Gastroesophageal sphincter (tissue), 3 donors: ENCODE measurements at regions not wholly inside any gene's neighbourhood (a gene's known extent, or its start where the extent isn't known, plus 50 kb on each side); places are given as distances from the start of the nearest gene placed in this dataset.

Source experiments
- POLR2A ChIP-seq, 2 donors: fragments of 450-650 bp; IDR thresholded peaks; one replicate each; pipeline ENCODE4 v1.6.1; 2017; ENCODE audit warnings: antibody characterized with exemption in 2 of 2, mild to moderate bottlenecking in 2 of 2, moderate library complexity in 1 of 2
- TF ChIP-seq, protein P1 (sequence below), 4 experiments: fragments of 200-600 bp in 2 of 4; fragments of 450-650 bp in 2 of 4; sonication (generic) in 1 of 4; IDR thresholded peaks; one replicate each; pipeline ENCODE4 v1.5.1; 2017 to 2019; ENCODE audit warnings: antibody characterized with exemption in 4 of 4, mild to moderate bottlenecking in 2 of 4, moderate library complexity in 2 of 4

DNA sequence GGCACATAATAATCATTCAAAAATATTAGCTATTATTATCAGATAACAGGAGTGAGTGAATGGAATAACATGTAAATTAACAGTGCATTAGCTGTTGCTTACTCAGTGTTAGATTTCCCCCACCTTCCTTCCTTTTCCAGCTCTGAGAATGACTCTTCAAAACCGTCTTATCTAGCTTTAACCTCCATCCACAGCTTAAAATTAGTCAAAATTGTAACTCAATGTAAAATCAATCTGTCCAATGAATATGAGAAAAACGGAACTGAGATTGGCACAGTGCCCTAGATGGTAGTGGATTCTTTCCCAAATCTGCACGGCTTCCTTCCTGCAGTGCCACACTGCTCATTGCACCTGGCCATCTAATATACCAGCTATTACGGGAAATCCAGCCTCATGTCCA lies 156.8 kb upstream of the BDNF start:
- TF ChIP-seq POLR2A (IDR thresholded peaks at IDR 0.05) = no peak
- TF ChIP-seq, protein P1, sequence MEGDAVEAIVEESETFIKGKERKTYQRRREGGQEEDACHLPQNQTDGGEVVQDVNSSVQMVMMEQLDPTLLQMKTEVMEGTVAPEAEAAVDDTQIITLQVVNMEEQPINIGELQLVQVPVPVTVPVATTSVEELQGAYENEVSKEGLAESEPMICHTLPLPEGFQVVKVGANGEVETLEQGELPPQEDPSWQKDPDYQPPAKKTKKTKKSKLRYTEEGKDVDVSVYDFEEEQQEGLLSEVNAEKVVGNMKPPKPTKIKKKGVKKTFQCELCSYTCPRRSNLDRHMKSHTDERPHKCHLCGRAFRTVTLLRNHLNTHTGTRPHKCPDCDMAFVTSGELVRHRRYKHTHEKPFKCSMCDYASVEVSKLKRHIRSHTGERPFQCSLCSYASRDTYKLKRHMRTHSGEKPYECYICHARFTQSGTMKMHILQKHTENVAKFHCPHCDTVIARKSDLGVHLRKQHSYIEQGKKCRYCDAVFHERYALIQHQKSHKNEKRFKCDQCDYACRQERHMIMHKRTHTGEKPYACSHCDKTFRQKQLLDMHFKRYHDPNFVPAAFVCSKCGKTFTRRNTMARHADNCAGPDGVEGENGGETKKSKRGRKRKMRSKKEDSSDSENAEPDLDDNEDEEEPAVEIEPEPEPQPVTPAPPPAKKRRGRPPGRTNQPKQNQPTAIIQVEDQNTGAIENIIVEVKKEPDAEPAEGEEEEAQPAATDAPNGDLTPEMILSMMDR (IDR thresholded peaks at IDR 0.05) = no peak
